Testis (tissue), 2 donors: ENCODE measurements at regions not wholly inside any gene's neighbourhood (a gene's known extent, or its start where the extent isn't known, plus 50 kb on each side); places are given as distances from the start of the nearest gene placed in this dataset.

ENCODE experiments used
- POLR2A ChIP-seq: fragments of 450-650 bp; IDR thresholded peaks from one replicate; pipeline ENCODE4 v1.6.1; 2017; ENCODE audit warnings: antibody characterized with exemption, mild to moderate bottlenecking, moderate library complexity
- TF ChIP-seq, protein P1 (sequence below), 3 experiments: fragments of 450-650 bp in 2 of 3; fragments of 200-600 bp in 1 of 3; sonication (generic) in 1 of 3; IDR thresholded peaks; one replicate each; pipeline ENCODE4 v1.5.1; 2016 to 2019; ENCODE audit warnings: antibody characterized with exemption in 3 of 3, mild to moderate bottlenecking in 2 of 3, moderate library complexity in 1 of 3

DNA sequence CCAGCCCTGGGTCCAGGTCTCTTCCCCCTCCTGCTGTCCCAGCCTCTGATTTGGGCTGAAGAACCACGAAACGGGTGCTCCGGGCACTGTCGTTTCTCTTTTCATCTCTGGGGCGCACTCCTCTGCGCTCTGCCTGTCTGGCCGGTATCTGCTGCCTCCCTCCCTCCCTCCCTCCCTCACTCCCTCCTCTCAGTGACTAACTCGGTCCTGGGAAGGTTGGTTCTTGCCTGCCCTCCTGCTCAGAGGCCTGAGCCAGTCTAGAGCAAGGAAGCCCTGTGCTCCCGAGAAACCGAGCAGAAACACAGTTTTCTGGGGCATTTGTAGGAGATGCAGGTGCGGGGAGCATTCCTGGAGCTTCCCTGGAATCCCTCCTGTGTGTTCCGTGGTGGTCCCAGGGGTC, 1235.2 kb downstream of the BRD1 start:
- TF ChIP-seq, protein P1, sequence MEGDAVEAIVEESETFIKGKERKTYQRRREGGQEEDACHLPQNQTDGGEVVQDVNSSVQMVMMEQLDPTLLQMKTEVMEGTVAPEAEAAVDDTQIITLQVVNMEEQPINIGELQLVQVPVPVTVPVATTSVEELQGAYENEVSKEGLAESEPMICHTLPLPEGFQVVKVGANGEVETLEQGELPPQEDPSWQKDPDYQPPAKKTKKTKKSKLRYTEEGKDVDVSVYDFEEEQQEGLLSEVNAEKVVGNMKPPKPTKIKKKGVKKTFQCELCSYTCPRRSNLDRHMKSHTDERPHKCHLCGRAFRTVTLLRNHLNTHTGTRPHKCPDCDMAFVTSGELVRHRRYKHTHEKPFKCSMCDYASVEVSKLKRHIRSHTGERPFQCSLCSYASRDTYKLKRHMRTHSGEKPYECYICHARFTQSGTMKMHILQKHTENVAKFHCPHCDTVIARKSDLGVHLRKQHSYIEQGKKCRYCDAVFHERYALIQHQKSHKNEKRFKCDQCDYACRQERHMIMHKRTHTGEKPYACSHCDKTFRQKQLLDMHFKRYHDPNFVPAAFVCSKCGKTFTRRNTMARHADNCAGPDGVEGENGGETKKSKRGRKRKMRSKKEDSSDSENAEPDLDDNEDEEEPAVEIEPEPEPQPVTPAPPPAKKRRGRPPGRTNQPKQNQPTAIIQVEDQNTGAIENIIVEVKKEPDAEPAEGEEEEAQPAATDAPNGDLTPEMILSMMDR (IDR thresholded peaks at IDR 0.05), result no peak
- no peak for TF ChIP-seq POLR2A
